Skeletal muscle satellite cell (primary cell): ENCODE measurements at regions not wholly inside any gene's neighbourhood (a gene's known extent, or its start where the extent isn't known, plus 50 kb on each side); places are given as distances from the start of the nearest gene placed in this dataset.

Experiments used
- H3K27me3 ChIP-seq: 2 replicates; pipeline ENCODE4 v1.7.0; 2013; ENCODE audit warnings: low read length; ENCODE audit not compliant: control insufficient read depth, insufficient read depth
- H3K36me3 ChIP-seq: 2 replicates; pipeline ENCODE4 v1.7.0; 2013; ENCODE audit warnings: mild to moderate bottlenecking, control low read depth, low read length; ENCODE audit not compliant: insufficient read depth
- H3K4me1 ChIP-seq: 2 replicates; pipeline ENCODE4 v1.7.0; 2013; ENCODE audit warnings: low read length; ENCODE audit not compliant: control insufficient read depth, insufficient read depth
- H3K4me2 ChIP-seq: 2 replicates; pipeline ENCODE4 v1.7.0; 2013; ENCODE audit warnings: mild to moderate bottlenecking, low read length
- H3K4me3 ChIP-seq: 2 replicates; pipeline ENCODE4 v1.7.0; 2013; ENCODE audit warnings: low read length
- H3K9ac ChIP-seq: 2 replicates; pipeline ENCODE4 v1.7.0; 2013; ENCODE audit warnings: mild to moderate bottlenecking, low read depth, low read length, moderate library complexity
- H3K9me3 ChIP-seq: replicated peaks from 2 replicates; pipeline ENCODE4 v1.7.0; 2013; ENCODE audit warnings: mild to moderate bottlenecking, control low read depth, low read length

DNA sequence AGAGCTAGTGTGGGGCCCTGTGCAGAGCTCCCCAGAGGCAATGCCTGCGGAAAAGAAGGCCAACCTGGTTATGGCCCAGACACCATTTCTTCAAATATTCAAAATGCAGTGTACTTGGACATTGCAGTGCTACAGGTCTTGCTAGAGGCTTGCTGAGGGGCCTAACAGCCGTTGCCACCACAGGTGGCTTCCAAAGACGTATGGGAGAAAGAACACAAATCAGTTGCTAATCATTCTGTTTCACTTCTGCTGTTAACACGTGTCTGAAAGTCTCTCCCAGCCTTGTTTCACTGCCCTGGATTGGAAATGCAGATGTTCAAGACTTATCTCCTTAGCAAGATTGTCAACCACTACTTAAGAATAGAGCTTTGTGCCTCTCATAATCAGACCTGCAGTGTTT, 925.9 kb downstream of the GALC start:
- no peak overlapping the region for H3K9ac ChIP-seq
- no peaks in the 10 kb centered on the region for H3K27me3 ChIP-seq
- H3K4me1 ChIP-seq: no peaks in the 10 kb centered on the region
- no peak overlapping the region for H3K4me3 ChIP-seq
- H3K4me2 ChIP-seq: no peak overlapping the region
- no peaks in the 10 kb centered on the region for H3K36me3 ChIP-seq
- no peaks in the 10 kb centered on the region for H3K9me3 ChIP-seq

GRCh38 chr14:87066221-87066817, 926.7 kb downstream of the GALC start:
- no peak overlapping the region for H3K4me3 ChIP-seq
- no peak overlapping the region for H3K9ac ChIP-seq
- H3K27me3 ChIP-seq: no peaks in the 10 kb centered on the region
- no peaks in the 10 kb centered on the region for H3K9me3 ChIP-seq
- no peaks in the 10 kb centered on the region for H3K36me3 ChIP-seq
- no peaks in the 10 kb centered on the region for H3K4me1 ChIP-seq
- no peak overlapping the region for H3K4me2 ChIP-seq

- Histone ChIP-seq H3K4me3 (no peak overlapping the region), H3K9me3 (no peaks in the 10 kb centered on the region), H3K9ac (no peak overlapping the region), H3K27me3 (no peaks in the 10 kb centered on the region), H3K36me3 (no peaks in the 10 kb centered on the region), H3K4me1 (no peaks in the 10 kb centered on the region), H3K4me2 (no peak overlapping the region)
These were observed 927.6 kb downstream of the GALC start for GRCh38 chr14:87065366-87065765.

DNA sequence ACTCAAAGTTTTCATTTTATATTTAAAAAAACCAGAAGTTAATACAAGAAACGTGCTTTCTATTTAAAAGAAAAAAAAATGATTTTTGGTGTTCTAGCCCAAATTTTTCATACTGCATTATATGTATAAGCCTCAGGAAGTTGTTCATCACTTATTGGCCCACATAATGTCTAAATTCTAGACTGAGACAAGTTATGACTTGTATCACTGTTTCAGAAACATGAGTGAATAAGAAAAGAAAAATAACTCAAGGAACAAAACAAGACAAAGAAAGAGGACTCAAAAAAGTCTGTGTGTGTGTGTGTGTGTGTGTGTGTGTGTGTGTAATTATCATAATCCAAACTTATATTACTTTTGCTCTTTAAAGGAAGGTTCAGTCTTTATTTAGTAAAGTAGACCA, 929.8 kb downstream of the GALC start:
- H3K9ac ChIP-seq: no peak overlapping the region
- no peaks in the 10 kb centered on the region for H3K4me1 ChIP-seq
- no peak overlapping the region for H3K4me3 ChIP-seq
- H3K4me2 ChIP-seq: no peak overlapping the region
- no peaks in the 10 kb centered on the region for H3K27me3 ChIP-seq
- H3K9me3 ChIP-seq: no peaks in the 10 kb centered on the region
- no peaks in the 10 kb centered on the region for H3K36me3 ChIP-seq

DNA sequence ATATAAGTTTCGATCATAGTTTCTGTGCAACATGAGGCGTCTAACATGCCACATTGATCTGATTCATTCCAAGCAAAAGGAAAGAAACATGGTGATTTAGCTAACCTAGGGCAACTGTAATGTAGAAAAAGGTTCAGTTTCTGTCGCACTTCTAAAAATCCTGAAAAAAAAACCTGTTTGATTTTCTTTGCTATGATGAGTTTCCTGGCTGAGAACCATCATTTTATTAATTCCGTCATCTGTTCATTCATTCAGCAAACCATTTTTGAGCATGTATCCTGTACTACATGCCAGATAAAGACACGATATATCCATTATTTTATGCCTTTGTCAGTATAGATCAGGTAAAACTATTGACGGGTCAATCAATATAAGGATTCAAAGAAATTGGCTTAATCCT, 932.6 kb downstream of the GALC start:
- no peaks in the 10 kb centered on the region for H3K9me3 ChIP-seq
- H3K4me3 ChIP-seq: no peak overlapping the region
- no peaks in the 10 kb centered on the region for H3K27me3 ChIP-seq
- no peaks in the 10 kb centered on the region for H3K4me1 ChIP-seq
- no peaks in the 10 kb centered on the region for H3K36me3 ChIP-seq
- no peak overlapping the region for H3K9ac ChIP-seq
- H3K4me2 ChIP-seq: no peak overlapping the region

DNA sequence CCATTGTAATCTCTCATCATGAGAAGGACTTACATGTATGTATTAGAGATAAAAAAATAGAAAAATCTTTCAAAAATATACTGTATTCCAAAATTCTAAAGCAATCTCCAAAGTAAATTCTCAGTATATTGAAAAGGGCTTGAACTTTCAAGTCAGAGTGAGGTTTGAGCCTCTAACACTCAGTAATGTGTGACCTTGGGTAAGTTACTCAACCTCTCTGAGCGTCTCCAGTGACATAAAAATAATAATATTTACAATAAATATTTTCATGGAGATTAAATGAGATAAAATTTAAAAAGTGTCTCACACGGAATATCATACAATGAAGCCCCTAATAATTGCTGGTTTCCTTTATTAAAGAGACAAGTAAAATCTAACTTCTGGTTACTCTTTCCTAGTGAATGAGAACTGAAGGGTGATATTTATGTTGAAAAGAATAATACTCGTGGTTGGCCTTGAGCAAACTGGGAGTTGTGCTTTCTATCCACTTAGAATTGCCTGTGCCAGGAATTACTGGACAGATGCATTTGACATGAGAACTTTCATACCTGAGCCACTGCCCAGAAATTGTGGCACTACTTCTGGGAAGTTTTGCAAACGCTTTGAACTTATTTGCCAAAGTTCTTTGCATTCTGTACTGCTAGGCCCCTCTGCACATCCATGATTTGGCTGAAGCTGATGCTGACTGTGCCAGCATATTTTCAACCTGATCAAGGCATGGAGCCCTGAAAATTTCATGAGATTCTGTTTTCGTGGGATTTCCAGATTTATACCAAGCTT, 933.7 kb downstream of the GALC start:
- no peak overlapping the region for H3K4me3 ChIP-seq
- no peaks in the 10 kb centered on the region for H3K27me3 ChIP-seq
- H3K9me3 ChIP-seq: no peaks in the 10 kb centered on the region
- H3K4me2 ChIP-seq: no peak overlapping the region
- H3K36me3 ChIP-seq: no peaks in the 10 kb centered on the region
- H3K4me1 ChIP-seq: no peaks in the 10 kb centered on the region
- no peak overlapping the region for H3K9ac ChIP-seq

GRCh38 chr14:87055007-87055406, 938.0 kb downstream of the GALC start:
- peaks cover 6% of the 10 kb centered on the region for H3K9me3 ChIP-seq
- no peak overlapping the region for H3K4me3 ChIP-seq

DNA sequence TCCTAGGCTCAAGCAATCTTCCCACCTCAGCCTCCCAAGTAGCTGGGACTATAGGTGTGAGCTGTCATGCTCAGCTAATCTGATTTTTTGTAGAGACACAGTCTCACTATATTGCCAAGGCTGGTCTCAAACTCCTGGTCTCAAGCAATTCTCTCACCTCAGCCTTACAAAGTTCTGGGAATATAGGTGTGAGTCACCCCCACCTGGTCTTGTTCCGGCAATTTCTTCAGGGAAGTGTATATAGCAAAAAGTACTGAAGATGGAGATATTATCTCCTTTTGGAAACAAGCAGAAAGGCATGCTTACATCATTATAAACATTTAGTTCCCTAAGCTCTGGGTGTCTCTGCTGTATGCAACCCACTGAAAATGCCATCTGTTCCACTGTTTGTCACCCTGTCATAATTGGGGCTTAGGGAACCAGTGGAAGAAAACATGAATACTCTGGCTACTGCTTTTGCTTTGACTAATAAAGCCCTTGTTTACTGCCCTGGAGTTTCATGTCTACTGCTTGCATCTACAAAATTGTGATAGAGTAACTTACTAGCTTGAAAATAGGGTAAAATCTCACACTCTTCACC, 940.2 kb downstream of the GALC start:
- peaks cover 13% of the 10 kb centered on the region for H3K9me3 ChIP-seq
- no peaks in the 10 kb centered on the region for H3K4me1 ChIP-seq
- no peak overlapping the region for H3K9ac ChIP-seq
- no peaks in the 10 kb centered on the region for H3K27me3 ChIP-seq
- no peaks in the 10 kb centered on the region for H3K36me3 ChIP-seq
- H3K4me2 ChIP-seq: no peak overlapping the region
- no peak overlapping the region for H3K4me3 ChIP-seq

More at GRCh38 chr14:87055007-87055406, 938.0 kb downstream of the GALC start:
- no peak overlapping the region for H3K4me2 ChIP-seq
- H3K36me3 ChIP-seq: no peaks in the 10 kb centered on the region
- H3K4me1 ChIP-seq: no peaks in the 10 kb centered on the region
- H3K27me3 ChIP-seq: no peaks in the 10 kb centered on the region
- no peak overlapping the region for H3K9ac ChIP-seq

GRCh38 chr14:87050421-87050820, 942.6 kb downstream of the GALC start:
- Histone ChIP-seq H3K4me2 (no peak overlapping the region), H3K36me3 (no peaks in the 10 kb centered on the region)

DNA sequence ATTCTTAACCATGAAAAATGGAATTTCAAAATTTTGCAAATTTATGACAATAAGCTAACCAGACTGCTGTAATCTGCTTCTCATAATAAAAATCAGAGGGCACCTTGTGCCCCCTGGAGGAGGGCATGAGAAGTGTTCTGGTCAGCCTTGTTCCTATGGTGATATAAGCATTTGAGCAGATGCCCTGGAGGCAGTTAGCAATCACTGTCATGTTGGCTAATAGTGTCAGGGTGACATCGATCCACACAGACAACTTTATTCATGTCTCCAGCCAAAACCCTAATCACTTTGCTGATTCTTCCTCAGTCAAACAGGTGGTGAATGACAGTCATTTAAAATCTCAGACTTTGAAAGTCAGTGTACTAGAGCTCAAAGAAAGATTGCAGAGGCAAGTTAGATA, 943.0 kb downstream of the GALC start:
- no peaks in the 10 kb centered on the region for H3K4me1 ChIP-seq
- no peaks in the 10 kb centered on the region for H3K36me3 ChIP-seq
- no peak overlapping the region for H3K4me2 ChIP-seq
- no peak overlapping the region for H3K4me3 ChIP-seq
- H3K9me3 ChIP-seq: peaks cover 13% of the 10 kb centered on the region
- H3K27me3 ChIP-seq: no peaks in the 10 kb centered on the region
- H3K9ac ChIP-seq: no peak overlapping the region

More at GRCh38 chr14:87050421-87050820, 942.6 kb downstream of the GALC start:
- Histone ChIP-seq H3K4me1 (no peaks in the 10 kb centered on the region), H3K4me3 (no peak overlapping the region), H3K9ac (no peak overlapping the region), H3K27me3 (no peaks in the 10 kb centered on the region), H3K9me3 (peaks cover 13% of the 10 kb centered on the region)

GRCh38 chr14:87046960-87047359, 946.0 kb downstream of the GALC start:
- no peaks in the 10 kb centered on the region for H3K4me1 ChIP-seq
- H3K9ac ChIP-seq: no peak overlapping the region
- H3K9me3 ChIP-seq: peaks cover 17% of the 10 kb centered on the region
- H3K27me3 ChIP-seq: no peaks in the 10 kb centered on the region
- no peaks in the 10 kb centered on the region for H3K36me3 ChIP-seq
- H3K4me3 ChIP-seq: no peak overlapping the region
- H3K4me2 ChIP-seq: no peak overlapping the region

DNA sequence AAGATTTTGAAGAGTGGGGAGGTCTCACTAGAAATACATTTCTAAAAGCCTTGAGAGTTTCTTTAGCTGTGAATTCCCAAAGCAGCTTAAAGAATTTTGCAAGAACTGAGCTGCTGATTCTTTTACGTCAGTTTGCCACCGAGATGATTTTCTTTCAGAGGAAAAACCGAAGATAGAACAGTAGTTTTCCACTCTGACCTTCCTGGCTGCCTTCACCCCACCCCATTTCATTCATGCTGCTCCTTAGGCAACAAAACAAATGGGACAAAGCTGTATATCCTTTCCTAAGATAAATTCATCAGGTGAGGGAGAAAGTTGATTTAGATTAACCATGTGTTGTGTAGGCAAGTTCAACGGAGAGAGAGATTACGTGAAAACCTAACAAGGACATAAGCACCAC, 947.0 kb downstream of the GALC start:
- H3K4me2 ChIP-seq: no peak overlapping the region
- no peak overlapping the region for H3K9ac ChIP-seq
- no peak overlapping the region for H3K4me3 ChIP-seq
- H3K36me3 ChIP-seq: no peaks in the 10 kb centered on the region
- peaks cover 17% of the 10 kb centered on the region for H3K9me3 ChIP-seq
- no peaks in the 10 kb centered on the region for H3K4me1 ChIP-seq
- H3K27me3 ChIP-seq: no peaks in the 10 kb centered on the region
